ENCODE measurements at regions not wholly inside any gene's neighbourhood (a gene's known extent, or its start where the extent isn't known, plus 50 kb on each side); places are given as distances from the start of the nearest gene placed in this dataset.

GRCh38 chr10:78187371-78187770 is 153.7 kb downstream of the RPS24 start:
- 82% methylated on average over 2 of the region's 2 CpGs for WGBS (ENCODE audit: low lambda C conversion rate)
- CTCF ChIA-PET: interaction anchor here (1.8 kb wide), 1 partner anchor 140 kb away, joined by 8 read pairs; no protein-coding TSS in a partner anchor
- DNase-seq: no peak

More at GRCh38 chr10:78187371-78187770, 153.7 kb downstream of the RPS24 start:
- Histone ChIP-seq H3K9me2 (no peaks in the 10 kb centered on the region), H3K36me3 (replicated peaks in 1 of 2; ENCODE audit: control insufficient read depth in 1 of 2, insufficient read depth in 2 of 2, low read length in 1 of 2) (no peaks in the 10 kb centered on the region), H3K27me3 (ENCODE audit: insufficient read depth) (no peaks in the 10 kb centered on the region), H3K27ac (ENCODE audit: low read depth in 2 of 2, low read length in 1 of 2) (no peak overlapping the region), H3K9ac (no peak overlapping the region), H3K9me3 (no peaks in the 10 kb centered on the region), H4K20me1 (ENCODE audit: insufficient read depth) (no peaks in the 10 kb centered on the region), H3K4me3 (ENCODE audit: low read depth in 2 of 2, low read length in 1 of 2) (no peak overlapping the region), H3K79me2 (ENCODE audit: insufficient read depth) (no peaks in the 10 kb centered on the region), H2AFZ (ENCODE audit: low read depth) (no peak overlapping the region), H3K4me2 (no peak overlapping the region), H3F3A (replicated peaks; ENCODE audit: insufficient read depth) (no peaks in the 10 kb centered on the region), H3K4me1 (ENCODE audit: control insufficient read depth in 1 of 2, insufficient read depth in 2 of 2, low read depth in 1 of 2, low read length in 1 of 2) (peaks cover 0 to 11% of the 10 kb centered on the region in 2 experiments; a peak in 2 of 4 replicates)
- POLR2A ChIA-PET: no interaction called here
- TF ChIP-seq USF1 (IDR thresholded peaks at IDR 0.05; ENCODE audit: borderline replicate concordance, low read depth) (no peak), POLR2AphosphoS5 (IDR thresholded peaks at IDR 0.05; ENCODE audit: low read depth, low read length) (no peak), RAD21 (IDR thresholded peaks at IDR 0.05; ENCODE audit: low read length) (no peak), EP300 (IDR thresholded peaks at IDR 0.05; ENCODE audit: borderline replicate concordance in 1 of 2, low read depth in 1 of 2, low read length in 1 of 2) (no peak), TCF12 (IDR thresholded peaks at IDR 0.05) (no peak), FOSL2 (IDR thresholded peaks at IDR 0.05; ENCODE audit: borderline replicate concordance, low read depth) (no peak), IRF3 (IDR thresholded peaks at IDR 0.05; ENCODE audit: low read depth, low read length) (no peak), REST (IDR thresholded peaks at IDR 0.05; ENCODE audit: low read depth, low read length) (no peak), USF2 (IDR thresholded peaks at IDR 0.05; ENCODE audit: borderline replicate concordance, low read depth, low read length) (no peak), CTCF (IDR thresholded peaks at IDR 0.05) (no peak), TEAD4 (IDR thresholded peaks at IDR 0.05; ENCODE audit: borderline replicate concordance, insufficient read depth) (no peak), MAX (IDR thresholded peaks at IDR 0.05; ENCODE audit: low read depth) (no peak), GABPA (IDR thresholded peaks at IDR 0.05; ENCODE audit: low read depth) (no peak), RFX5 (IDR thresholded peaks at IDR 0.05; ENCODE audit: low read length) (no peak)
